ENCODE measurements at regions not wholly inside any gene's neighbourhood (a gene's known extent, or its start where the extent isn't known, plus 50 kb on each side); places are given as distances from the start of the nearest gene placed in this dataset.

GRCh38 chr4:137890812-137891211, 351.3 kb downstream of the SLC7A11 start:
- in situ Hi-C loops (cut with MboI; ENCODE audit: low sequenced_read_pairs): no loop called here
- no peak overlapping the region for H4K91ac ChIP-seq (ENCODE audit: insufficient read depth, low read depth, low read length)

More at GRCh38 chr4:137890812-137891211, 351.3 kb downstream of the SLC7A11 start:
- H3K14ac ChIP-seq (replicated peaks; ENCODE audit: low read depth, low read length): no peak overlapping the region
- no peak overlapping the region for H3K27ac ChIP-seq (ENCODE audit: insufficient read depth, low read length)
- H3K9me1 ChIP-seq (ENCODE audit: insufficient read depth, low read length): no peaks in the 10 kb centered on the region
- no peak overlapping the region for H4K5ac ChIP-seq (ENCODE audit: low read depth, low read length)
- TF ChIP-seq ELK1 (IDR thresholded peaks at IDR 0.05; ENCODE audit: borderline replicate concordance, low read depth, low read length) (no peak), MAFK (IDR thresholded peaks at IDR 0.05; ENCODE audit: low read depth, low read length) (no peak), MAZ (IDR thresholded peaks at IDR 0.05; ENCODE audit: borderline replicate concordance, low read depth, low read length) (no peak), CHD1 (IDR thresholded peaks at IDR 0.05; ENCODE audit: low read depth, low read length) (no peak), RFX5 (IDR thresholded peaks at IDR 0.05; ENCODE audit: low read depth, low read length) (no peak), RCOR1 (IDR thresholded peaks at IDR 0.05; ENCODE audit: insufficient replicate concordance, low read length) (no peak), MXI1 (IDR thresholded peaks at IDR 0.05; ENCODE audit: borderline replicate concordance, low read depth, low read length) (no peak), POLR2A (IDR thresholded peaks at IDR 0.05; ENCODE audit: low read depth, low read length) (no peak), CTCF (conservative IDR thresholded peaks at IDR 0.05; ENCODE audit: low read depth, low read length) (no peak), RAD21 (IDR thresholded peaks at IDR 0.05; ENCODE audit: low read length) (no peak), BHLHE40 (IDR thresholded peaks at IDR 0.05; ENCODE audit: low read depth, low read length) (no peak), NFE2L2 (IDR thresholded peaks at IDR 0.05; ENCODE audit: low read depth, low read length) (no peak), CEBPB (IDR thresholded peaks at IDR 0.05; ENCODE audit: low read depth, low read length) (no peak), FOS (IDR thresholded peaks at IDR 0.05; ENCODE audit: low read depth, low read length) (no peak), SMC3 (IDR thresholded peaks at IDR 0.05; ENCODE audit: low read depth, low read length) (no peak)
- TF ChIP-seq, protein P1, sequence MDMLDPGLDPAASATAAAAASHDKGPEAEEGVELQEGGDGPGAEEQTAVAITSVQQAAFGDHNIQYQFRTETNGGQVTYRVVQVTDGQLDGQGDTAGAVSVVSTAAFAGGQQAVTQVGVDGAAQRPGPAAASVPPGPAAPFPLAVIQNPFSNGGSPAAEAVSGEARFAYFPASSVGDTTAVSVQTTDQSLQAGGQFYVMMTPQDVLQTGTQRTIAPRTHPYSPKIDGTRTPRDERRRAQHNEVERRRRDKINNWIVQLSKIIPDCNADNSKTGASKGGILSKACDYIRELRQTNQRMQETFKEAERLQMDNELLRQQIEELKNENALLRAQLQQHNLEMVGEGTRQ (IDR thresholded peaks at IDR 0.05; ENCODE audit: low read depth, low read length): no peak
- ATAC-seq (ENCODE audit: low read depth) (no peak), DNase-seq (no peak)
- H3K56ac ChIP-seq (ENCODE audit: extremely low read depth, insufficient read depth, low read length): no peak overlapping the region
- H2AK9ac ChIP-seq (replicated peaks; ENCODE audit: low read depth, low read length, poor library complexity): no peak overlapping the region
- no peak overlapping the region for H2BK120ac ChIP-seq (ENCODE audit: low read depth, low read length)
- no TSS peak for BruUV-seq (replicated peaks)
- H2BK20ac ChIP-seq (ENCODE audit: low read depth, low read length): no peak overlapping the region
- intact Hi-C loops (cut with micrococcal nuclease) (no loop called here), dilution Hi-C loops (cut with HindIII; ENCODE audit: low sequenced_read_pairs, unreplicated experiment) (no loop called here)
- H2BK5ac ChIP-seq (ENCODE audit: low read depth, low read length, poor library complexity, severe bottlenecking): no peak overlapping the region
- H3K4me2 ChIP-seq (ENCODE audit: low read depth, low read length): no peak overlapping the region
- H3K9me3 ChIP-seq (ENCODE audit: control insufficient read depth, insufficient read depth, low read length): no peaks in the 10 kb centered on the region
- no peak overlapping the region for H2AFZ ChIP-seq (replicated peaks; ENCODE audit: low read length, poor library complexity)
- no peaks in the 10 kb centered on the region for H3K79me1 ChIP-seq (ENCODE audit: low read depth in 1 of 2, low read length in 2 of 2)
- no peak overlapping the region for H3K4ac ChIP-seq (ENCODE audit: low read depth, low read length)
- H3K23ac ChIP-seq (ENCODE audit: low read depth, low read length): no peak overlapping the region
- no peak overlapping the region for H3K9ac ChIP-seq (ENCODE audit: low read depth, low read length)
- no peak overlapping the region for H3K4me3 ChIP-seq (ENCODE audit: insufficient read depth, low read depth, low read length)
- no peak overlapping the region for H3K18ac ChIP-seq (ENCODE audit: low read depth, low read length)
- WGBS, 2 experiments (ENCODE audit: extremely low coverage in 2 of 2, insufficient read length in 1 of 2): no CpG with 5 or more reads among the region's 2 CpGs
- H2AK5ac ChIP-seq (ENCODE audit: low read depth, low read length): no peak overlapping the region
- ChIA-PET POLR2A (ENCODE audit: unreplicated experiment) (no interaction called here), CTCF (no interaction called here)
- no peak overlapping the region for H2BK15ac ChIP-seq (ENCODE audit: low read depth, low read length)
- H3K27me3 ChIP-seq (ENCODE audit: control insufficient read depth, insufficient read depth, low read length): no peaks in the 10 kb centered on the region
- H4K8ac ChIP-seq (ENCODE audit: low read depth in 2 of 2, low read length in 2 of 2): no peak overlapping the region
- H3K4me1 ChIP-seq (ENCODE audit: control insufficient read depth, insufficient read depth, low read length): 0 out of 2 replicates have a peak, but pooled peaks cover 2% of the 10 kb centered on the region
- H3K36me3 ChIP-seq (ENCODE audit: control insufficient read depth, insufficient read depth, low read length): no peaks in the 10 kb centered on the region
- no peaks in the 10 kb centered on the region for H4K20me1 ChIP-seq (ENCODE audit: insufficient read depth, low read length)

All from IMR-90 (cell line).